ENCODE measurements at regions not wholly inside any gene's neighbourhood (a gene's known extent, or its start where the extent isn't known, plus 50 kb on each side); places are given as distances from the start of the nearest gene placed in this dataset.
"Not testable (repeated sequence)": the region's sequence is repeated elsewhere in the genome, so short reads cannot be mapped to it uniquely, and the experiment has no call there.

DNA sequence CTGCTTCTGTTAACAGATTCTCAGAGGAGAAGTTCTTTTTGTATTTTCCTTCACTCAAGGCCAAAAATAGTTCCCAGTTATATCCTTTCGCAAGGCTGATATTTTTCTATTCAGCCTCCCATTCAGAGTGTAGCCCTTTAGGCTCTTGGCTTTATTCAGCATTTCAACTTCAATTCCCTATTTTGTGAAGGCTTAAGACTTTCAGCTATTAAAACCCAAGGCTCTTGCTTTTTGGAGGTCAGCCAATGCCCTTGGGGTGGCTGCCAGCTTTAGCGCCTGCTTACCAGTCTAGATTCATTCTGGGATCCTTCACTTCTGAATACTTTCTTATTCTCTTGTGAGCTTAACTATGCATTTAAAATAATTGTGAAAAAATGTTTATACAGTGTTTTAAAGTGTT, 57.3 kb upstream of the ADGRA3 start:
- no peaks in the 10 kb centered on the region for H3K27me3 ChIP-seq
- DNase-seq: peak; percentile 52

DNA sequence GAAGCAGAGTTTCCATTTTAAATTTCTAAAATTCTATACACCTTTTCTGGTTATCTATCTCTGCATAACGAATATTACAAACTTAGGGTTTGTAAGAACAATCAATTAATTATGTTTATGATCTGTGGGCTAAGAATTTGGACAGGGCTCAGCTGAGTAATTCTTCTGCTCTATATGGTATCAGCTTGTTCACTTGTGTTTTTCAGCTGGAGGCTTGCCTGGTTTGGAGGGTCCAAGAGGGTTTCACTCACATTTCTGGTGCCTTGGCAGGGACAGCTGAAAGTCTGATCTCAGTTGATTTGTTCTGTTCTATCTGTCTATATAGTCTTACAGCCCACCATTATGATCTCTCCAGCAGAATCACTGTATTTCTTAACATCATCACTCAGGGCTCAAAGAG, 57.8 kb upstream of the ADGRA3 start:
- no peaks in the 10 kb centered on the region for H3K9me3 ChIP-seq
- H3K36me3 ChIP-seq: no peaks in the 10 kb centered on the region
- no peak for DNase-seq
- no peaks in the 10 kb centered on the region for H3K27me3 ChIP-seq
- H3K4me3 ChIP-seq: no peak overlapping the region

More for the DNA sequence above, 57.3 kb upstream of the ADGRA3 start:
- H3K9me3 ChIP-seq: no peaks in the 10 kb centered on the region
- no peaks in the 10 kb centered on the region for H3K36me3 ChIP-seq
- no peak overlapping the region for H3K4me3 ChIP-seq

DNA sequence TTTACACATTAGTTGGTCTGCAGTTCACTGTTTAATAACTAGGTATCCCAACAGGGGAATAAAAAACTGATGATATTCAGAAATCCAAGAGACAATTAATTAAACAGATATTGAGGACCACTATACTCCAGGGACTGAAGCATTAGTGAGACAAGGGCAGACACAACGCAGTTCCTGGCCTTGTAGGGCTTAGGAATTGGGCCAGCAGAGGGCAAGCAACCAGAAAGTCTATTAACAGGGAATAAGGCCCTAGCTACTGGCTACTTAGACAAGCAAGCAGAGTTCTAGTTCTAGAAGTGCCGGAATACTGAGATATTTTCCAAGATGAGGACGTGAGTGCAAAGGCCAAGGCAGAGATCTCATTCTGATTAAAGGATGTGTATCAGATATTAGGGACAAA, 58.6 kb upstream of the ADGRA3 start:
- H3K36me3 ChIP-seq: no peaks in the 10 kb centered on the region
- DNase-seq: no peak
- H3K27me3 ChIP-seq: no peaks in the 10 kb centered on the region
- no peak overlapping the region for H3K4me3 ChIP-seq
- no peaks in the 10 kb centered on the region for H3K9me3 ChIP-seq

DNA sequence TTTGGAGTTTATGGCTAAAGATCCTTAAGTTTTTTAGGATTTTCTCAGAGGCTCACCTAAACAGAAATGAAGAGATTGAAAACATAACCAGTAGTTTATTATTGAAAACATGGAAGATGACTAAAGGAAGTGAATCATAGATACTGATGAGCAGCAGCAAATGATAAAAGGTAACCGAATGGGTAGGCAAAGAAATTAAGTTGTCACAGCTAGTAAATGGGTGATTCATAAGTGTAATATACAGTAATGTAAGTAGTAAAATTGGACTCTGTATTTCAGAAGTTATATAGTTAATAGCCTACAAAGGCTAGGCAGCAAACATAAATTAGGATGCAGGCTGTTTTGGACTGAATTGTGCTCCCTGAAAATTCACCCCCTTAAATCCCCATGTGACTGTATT, 59.0 kb upstream of the ADGRA3 start:
- Histone ChIP-seq H3K9me3 (no peaks in the 10 kb centered on the region), H3K27me3 (no peaks in the 10 kb centered on the region), H3K36me3 (no peaks in the 10 kb centered on the region), H3K4me3 (no peak overlapping the region)
- no peak for DNase-seq

DNA sequence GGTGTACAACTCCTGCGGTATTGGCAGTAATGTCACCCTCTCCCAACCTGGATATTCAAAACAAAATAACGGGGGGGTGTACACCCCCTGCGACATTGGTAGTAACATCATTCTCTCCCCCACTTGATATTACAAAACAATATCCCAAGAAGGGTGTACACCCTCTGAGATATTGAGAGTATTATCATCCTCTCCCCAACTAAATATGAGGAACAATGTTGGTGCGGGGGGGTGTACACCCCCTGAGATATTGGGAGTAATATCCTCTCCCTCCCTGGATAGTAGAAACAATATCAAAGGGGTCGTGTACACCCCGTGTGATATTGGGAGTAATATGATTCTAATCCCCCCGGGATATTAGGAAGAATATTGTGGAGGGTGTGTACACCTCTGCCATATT, 71.4 kb upstream of the ADGRA3 start:
- Histone ChIP-seq H3K36me3 (no peaks in the 10 kb centered on the region), H3K9me3 (no peaks in the 10 kb centered on the region), H3K27me3 (no peaks in the 10 kb centered on the region), H3K4me3 (no peak overlapping the region)
- no peak for DNase-seq

GRCh38 chr4:22593933-22594332, 78.1 kb upstream of the ADGRA3 start:
- Histone ChIP-seq H3K9me3 (no peaks in the 10 kb centered on the region), H3K36me3 (no peaks in the 10 kb centered on the region), H3K4me3 (no peak overlapping the region), H3K27me3 (no peaks in the 10 kb centered on the region)
- DNase-seq: no peak

DNA sequence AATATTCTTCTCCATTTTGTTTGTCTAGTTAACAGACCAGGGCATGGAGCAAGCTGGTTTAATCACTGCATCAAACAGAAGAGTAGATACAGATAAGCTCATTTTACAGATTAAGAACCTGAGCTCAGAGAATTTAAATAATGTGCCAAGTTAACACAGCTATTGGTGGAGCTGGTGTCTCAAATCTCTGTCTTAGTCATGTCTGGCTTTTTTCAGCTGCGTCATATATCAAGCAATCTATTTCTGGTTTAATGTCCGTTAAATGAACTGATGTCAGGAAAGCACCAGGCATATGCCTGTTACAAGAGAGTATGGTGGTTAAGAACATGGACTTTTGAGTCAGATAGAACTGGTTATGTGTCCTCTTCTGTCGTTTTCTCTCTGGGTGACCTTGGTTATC, 79.8 kb upstream of the ADGRA3 start:
- Histone ChIP-seq H3K36me3 (no peaks in the 10 kb centered on the region), H3K9me3 (no peaks in the 10 kb centered on the region), H3K27me3 (no peaks in the 10 kb centered on the region), H3K4me3 (no peak overlapping the region)
- no peak for DNase-seq

- Histone ChIP-seq H3K27me3 (no peaks in the 10 kb centered on the region), H3K36me3 (no peaks in the 10 kb centered on the region), H3K4me3 (no peak overlapping the region), H3K9me3 (no peaks in the 10 kb centered on the region)
- no peak for DNase-seq
Measured at GRCh38 chr4:22596409-22596808, 80.5 kb upstream of the ADGRA3 start.

- H3K36me3 ChIP-seq: no peaks in the 10 kb centered on the region
- no peaks in the 10 kb centered on the region for H3K27me3 ChIP-seq
- H3K4me3 ChIP-seq: no peak overlapping the region
- DNase-seq: no peak
- no peaks in the 10 kb centered on the region for H3K9me3 ChIP-seq
Measured at GRCh38 chr4:22597471-22597870, 81.6 kb upstream of the ADGRA3 start.

DNA sequence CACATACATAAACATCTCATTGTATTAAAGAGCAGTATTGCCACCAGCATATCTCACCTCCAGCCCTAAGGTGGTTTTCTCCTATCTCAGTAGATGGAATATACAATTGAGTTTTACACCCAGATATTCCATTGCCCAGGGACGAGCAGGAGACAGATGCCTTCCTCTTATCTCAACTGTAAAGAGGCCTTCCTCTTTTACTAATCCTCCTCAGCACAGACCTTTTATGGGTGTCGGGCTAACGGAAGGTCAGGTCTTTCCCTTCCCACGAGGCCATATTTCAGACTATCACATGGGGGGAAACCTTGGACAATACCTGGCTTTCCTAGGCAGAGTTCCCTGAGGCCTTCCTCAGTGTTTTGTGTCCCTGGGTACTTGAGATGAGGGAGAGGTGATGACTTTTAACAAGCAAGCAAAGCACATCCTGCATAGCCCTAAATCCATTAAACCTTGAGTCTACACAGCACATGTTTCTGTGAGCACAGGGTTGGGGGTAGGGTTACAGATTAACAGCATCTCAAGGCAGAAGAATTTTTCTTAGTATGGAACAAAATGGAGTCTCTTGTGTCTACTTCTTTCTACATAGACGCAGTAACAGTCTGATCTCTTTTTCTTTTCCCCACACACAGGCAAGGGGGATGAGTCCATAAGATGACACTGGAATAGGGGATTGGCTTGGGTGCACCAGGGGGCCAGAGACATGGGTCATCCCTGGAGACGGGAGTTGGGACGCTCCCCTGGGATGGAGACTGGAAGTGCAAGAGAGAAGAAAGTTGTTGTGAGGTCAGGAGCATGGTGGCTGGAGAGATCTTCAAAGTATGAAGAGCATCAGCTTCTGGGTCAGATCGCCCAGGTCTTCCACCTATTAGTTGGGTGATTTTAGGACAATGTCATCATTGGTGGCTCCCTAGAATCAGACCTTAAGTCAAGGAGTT, 82.5 kb upstream of the ADGRA3 start:
- not testable (repeated sequence) for H3K4me3 ChIP-seq, H3K9me3 ChIP-seq, H3K36me3 ChIP-seq, H3K27me3 ChIP-seq, DNase-seq

DNA sequence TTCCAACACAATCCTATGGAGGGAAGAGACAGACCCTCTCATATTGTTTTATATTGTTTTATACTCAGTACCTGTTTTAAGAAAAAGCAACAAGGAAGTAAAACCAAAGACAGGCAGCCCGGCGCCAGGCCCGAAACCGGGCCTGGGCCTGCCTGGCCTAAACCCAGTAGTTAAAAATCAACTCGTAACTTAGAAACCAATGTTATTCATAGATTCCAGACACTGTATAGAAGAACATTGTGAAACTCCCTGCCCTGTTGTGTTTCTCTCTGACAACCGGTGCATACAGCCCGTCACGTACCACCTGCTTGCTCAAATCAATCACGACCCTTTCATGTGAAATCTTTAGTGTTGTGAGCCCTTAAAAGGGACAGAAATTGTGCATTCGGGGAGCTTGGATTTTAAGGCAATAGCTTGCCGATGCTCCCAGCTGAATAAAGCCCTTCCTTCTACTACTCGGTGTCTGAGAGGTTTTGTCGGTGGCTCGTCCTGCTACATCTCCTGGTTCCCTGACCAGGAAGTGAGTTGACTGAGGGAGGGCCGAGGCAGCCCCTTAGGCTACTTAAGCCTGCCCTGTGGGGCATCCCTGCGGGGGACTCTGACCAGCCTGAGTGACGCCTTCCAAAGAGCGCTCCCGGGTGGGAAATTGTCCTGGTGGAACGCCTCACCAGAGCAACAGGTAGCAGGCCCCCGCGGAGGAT, 83.5 kb upstream of the ADGRA3 start:
- not testable (repeated sequence) for H3K9me3 ChIP-seq, H3K4me3 ChIP-seq, DNase-seq

DNA sequence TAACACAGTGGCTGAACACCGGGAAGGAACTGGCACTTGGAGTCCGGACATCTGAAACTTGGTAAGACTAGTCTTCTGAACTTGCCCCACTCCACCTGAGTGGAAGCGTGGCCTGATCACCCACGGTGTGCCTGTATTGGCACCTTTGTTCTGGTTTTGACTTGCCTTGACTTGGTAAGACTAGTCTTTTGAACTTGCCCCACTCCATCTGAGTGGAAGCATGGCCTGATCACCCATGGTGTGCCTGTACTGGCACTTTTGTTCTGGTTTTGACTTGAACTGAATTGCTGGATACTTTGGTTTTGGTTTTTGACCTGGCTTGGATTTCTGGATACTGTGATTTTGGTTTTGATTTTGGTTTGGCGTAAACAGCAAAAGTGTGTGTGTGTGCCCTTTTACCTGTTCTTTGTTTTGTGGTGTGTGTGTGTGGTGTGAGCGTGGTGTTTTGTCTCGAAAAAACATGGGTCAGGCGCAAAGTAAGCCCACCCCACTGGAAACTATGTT, 84.1 kb upstream of the ADGRA3 start:
- not testable (repeated sequence) for H3K27me3 ChIP-seq, H3K4me3 ChIP-seq, H3K36me3 ChIP-seq, DNase-seq, H3K9me3 ChIP-seq

More for the DNA sequence above, 83.5 kb upstream of the ADGRA3 start:
- H3K36me3 ChIP-seq, H3K27me3 ChIP-seq: not testable (repeated sequence)

GRCh38 chr4:22601638-22602037, 85.8 kb upstream of the ADGRA3 start:
- H3K27me3 ChIP-seq, H3K4me3 ChIP-seq, H3K9me3 ChIP-seq, H3K36me3 ChIP-seq, DNase-seq: not testable (repeated sequence)

DNA sequence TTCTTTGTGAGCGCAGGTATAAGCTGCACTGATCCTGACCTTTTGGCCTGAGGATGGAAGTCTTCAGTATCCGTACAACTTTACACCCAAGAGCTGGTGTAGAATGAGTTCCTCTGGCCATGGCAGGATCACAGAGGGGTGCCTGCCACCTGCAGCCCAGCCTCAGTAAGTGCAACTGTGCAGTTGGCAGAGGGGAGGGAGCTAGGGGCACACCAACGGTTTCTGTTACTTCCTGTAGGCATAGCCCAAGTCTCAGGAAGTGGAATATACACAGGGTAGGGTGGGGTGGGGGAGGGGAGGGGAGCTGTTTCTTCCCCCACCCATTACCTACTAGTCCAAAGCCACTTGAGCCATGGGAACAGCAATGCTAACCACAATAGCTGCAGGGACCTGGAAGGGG, 85.4 kb upstream of the GBA3 start:
- H3K4me3 ChIP-seq: no peak overlapping the region
- no peaks in the 10 kb centered on the region for H3K36me3 ChIP-seq
- H3K9me3 ChIP-seq: no peaks in the 10 kb centered on the region
- peak; percentile 41 for DNase-seq
- H3K27me3 ChIP-seq: no peaks in the 10 kb centered on the region

DNA sequence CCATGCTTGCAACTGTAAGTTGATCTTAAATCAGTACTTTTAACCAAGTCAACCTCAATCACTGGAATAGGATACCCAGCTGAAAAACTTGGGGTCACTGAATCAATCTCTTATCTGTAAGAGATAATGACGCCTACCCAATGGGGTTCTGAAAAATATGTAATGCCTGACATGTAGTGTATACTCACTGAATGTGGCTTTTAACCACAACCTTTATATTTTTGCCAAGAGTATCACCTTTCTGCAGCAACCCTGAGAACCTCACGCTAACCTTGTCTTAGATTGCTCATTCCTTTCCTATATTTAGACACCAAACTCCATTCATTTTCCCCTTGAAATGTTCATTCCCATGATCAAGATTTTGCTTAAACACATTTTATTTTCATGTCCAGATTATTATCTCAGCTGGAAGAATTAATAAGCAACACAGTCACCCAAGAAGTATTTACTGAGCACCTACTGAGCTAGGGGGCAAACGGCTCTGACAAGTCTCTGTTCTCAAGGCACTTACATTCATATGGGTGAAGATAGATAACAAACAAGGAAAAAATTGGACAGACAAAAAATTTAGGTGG, 82.7 kb upstream of the GBA3 start:
- not testable (repeated sequence) for H3K9me3 ChIP-seq, DNase-seq, H3K36me3 ChIP-seq, H3K27me3 ChIP-seq, H3K4me3 ChIP-seq

DNA sequence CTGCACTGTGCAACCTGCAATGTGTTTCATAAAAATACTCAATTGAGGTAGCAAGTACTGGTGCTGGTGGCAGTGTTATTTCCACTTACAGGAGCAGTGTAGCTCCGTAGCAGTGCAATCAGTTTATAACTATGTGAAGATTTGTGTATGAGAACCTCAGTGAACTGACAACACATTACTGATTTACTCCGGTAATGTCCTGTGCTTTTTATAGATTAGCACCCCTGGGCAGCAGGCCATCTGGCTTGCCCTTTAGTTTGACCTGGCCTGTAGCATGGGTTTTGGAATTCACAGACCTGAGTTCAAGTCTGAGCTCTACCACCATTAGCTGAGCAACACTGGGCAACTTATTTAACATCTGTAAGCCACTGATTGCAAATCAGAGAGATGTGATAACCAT, 78.6 kb upstream of the GBA3 start:
- Histone ChIP-seq H3K9me3 (no peaks in the 10 kb centered on the region), H3K4me3 (no peak overlapping the region), H3K27me3 (no peaks in the 10 kb centered on the region), H3K36me3 (no peaks in the 10 kb centered on the region)
- no peak for DNase-seq

GRCh38 chr4:22616516-22616915, 76.2 kb upstream of the GBA3 start:
- Histone ChIP-seq H3K4me3 (no peak overlapping the region), H3K9me3 (no peaks in the 10 kb centered on the region), H3K36me3 (no peaks in the 10 kb centered on the region), H3K27me3 (no peaks in the 10 kb centered on the region)
- DNase-seq: no peak

All from MG63 (cell line).